ENCODE measurements at regions not wholly inside any gene's neighbourhood (a gene's known extent, or its start where the extent isn't known, plus 50 kb on each side); places are given as distances from the start of the nearest gene placed in this dataset.

GRCh38 chr1:232561381-232561780 is 68.6 kb downstream of the SIPA1L2 start:
- no peak for TF ChIP-seq POLR2AphosphoS5 (IDR thresholded peaks at IDR 0.05)
- TF ChIP-seq CTCF (IDR thresholded peaks at IDR 0.05), result no peak

Measured in esophagus muscularis mucosa (tissue), 3 donors.